Stimulated activated CD4-positive, alpha-beta T cell treated with anti-CD3 and anti-CD28 coated beads, Interleukin-1b, Interleukin-23, amount 100 ng/mL, for 4 hours (primary cell): ENCODE measurements at regions not wholly inside any gene's neighbourhood (a gene's known extent, or its start where the extent isn't known, plus 50 kb on each side); places are given as distances from the start of the nearest gene placed in this dataset.

Experiments
- DNase-seq, 2 donors: peaks; one replicate each; pipeline ENCODE4 v3.0.0-alpha.2; 2020; ENCODE audit warnings: low read depth in 2 of 2

DNA sequence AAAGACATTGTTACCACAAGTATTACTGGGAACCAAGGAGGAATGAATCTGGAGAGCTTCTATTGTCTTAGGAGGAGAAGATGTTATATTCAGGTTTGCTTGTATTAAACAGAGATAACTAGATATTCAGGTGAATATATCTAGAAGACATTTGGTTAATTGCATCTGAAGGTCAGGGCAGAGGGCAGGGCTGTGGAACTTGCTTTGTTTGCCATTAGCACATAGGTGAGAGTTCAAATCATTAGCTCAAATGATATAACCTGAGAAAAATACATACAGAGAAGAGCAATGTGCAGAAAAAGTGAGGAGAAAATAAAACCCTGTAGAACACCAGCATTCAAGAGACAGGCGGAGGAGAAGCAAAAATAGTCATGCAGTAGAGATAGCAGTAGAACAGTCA, 116.8 kb downstream of the DNAJB9 start:
- no peak for DNase-seq

DNA sequence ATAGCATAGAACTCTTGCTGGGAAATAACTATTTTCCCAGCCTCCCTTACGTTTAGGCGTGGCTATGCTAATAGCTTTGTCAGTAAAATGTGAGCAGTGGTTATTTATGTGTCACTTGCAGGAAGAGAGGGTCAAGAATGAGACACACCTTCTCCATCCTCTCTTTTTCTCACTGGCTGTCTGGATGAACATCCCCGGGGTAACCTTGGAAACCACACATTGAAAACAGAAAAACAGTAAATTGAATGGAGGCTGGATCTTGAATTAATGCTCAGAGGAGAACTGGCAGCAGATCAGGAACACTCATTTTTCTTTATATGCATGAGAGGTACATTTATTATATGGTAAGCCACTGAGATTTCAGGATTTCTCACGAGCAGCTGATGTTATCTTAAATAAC, 127.6 kb downstream of the DNAJB9 start:
- no peak for DNase-seq

DNA sequence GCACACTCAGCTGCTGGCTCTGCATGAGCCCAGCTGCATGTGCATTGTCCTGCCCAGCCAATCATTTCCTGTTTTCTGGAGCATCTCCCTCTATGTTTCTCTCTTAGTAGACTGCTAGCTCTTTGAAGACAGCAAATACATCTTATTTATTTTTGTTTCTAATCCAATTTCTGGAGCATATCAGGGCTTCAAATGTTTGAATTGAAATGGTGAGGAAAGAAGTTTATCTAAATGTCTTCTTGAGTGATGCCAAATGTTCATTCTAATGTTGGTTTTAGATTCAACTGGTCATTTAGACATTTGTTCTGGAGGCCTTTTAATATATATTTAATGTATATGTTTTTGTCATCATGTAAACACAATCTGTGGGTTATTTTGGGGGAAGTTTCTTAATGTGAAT, 141.9 kb downstream of the DNAJB9 start:
- DNase-seq: no peak

DNA sequence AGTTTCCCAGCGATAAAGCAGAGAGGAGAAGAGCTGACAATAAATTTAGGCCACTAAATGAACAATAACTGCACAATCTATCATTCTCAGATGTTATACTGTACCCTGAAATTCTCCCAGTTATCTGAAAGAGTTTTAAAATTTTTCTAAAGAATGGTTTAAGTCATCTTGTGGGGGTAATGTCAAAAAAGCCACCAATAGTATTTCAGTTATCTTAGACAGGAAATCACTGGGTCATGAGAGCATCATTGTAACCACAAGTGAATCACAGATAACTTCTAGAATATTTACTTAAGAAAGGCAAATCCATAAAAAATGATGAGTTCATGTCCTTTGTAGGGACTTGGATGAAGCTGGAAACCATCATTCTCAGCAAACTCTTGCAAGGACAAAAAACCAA, 147.1 kb downstream of the DNAJB9 start:
- DNase-seq: no peak

DNA sequence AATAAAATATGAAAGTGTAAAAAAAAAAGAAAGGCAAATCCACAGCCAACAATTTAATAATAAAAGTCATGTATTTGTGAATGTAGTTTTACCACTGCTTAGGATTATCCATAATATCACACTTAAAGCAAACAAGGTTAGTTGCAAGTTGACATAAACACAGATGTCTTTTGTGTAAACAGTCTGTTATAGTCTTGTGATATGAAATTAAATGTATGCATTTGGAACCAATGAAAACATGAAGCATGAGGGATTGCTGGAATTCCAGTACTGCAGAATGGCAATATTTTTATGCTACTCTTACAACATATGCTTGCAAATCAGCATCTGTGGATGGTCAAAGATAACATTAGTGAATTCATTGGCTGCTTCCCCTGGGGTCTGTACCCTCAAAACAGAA, 148.1 kb downstream of the DNAJB9 start:
- DNase-seq: no peak

DNA sequence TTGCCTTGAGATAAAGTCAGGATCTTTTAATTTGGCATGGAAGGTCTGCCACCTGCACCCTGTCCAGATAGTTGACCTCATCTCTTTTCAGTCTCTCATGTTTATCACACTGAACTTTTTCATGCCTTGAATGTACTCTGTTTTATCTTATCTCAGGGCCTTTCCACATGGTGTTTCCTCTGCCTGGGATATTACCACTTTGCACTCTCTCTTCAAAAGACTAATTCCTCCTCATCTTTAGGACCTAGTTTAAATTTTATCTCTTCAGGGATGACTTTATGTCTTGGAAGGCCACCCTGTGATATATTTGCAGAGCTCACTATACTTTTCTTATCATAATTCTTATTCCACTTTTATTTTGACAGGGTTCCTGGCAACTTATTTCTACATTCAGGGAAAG, 150.0 kb downstream of the DNAJB9 start:
- no peak for DNase-seq

DNA sequence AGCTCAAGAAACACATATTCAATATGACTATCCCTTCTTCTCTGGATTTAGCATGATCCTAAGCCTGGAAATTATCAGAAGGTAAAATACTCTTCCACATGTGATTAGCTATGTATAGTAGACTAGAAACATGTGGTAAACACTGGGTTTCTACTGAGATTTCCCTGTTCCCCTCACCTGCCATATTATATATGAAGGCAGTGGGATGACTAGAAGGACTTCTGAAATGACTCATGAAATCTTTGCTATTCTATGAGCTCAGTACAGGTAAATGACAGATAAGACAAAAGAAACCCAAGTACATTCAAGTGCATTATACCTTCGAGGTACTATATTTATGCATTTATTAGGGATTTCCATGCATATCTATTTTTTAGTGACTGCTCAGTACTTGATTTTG, 152.9 kb downstream of the DNAJB9 start:
- DNase-seq: no peak

DNA sequence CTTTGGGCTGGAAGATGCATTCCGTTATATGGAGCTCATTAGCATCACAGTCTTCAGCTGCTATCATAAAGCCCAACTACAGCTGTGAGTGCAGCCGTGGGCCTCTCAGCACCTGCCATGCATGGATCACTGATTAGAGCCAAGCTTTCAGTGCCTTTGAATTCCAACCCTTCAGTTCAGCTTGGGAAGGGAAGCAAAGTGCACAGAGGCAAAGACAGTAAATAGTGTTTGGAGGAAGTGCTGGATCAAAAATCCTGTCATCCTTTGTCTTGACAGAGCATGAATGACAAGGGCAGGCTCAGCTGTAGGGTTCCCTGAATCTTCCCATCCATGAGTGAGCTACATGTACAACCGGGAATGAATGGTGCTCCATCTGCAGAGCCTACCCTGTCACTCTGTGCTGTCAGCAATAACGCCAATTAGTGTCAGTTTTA, 153.7 kb downstream of the DNAJB9 start:
- no peak for DNase-seq

DNA sequence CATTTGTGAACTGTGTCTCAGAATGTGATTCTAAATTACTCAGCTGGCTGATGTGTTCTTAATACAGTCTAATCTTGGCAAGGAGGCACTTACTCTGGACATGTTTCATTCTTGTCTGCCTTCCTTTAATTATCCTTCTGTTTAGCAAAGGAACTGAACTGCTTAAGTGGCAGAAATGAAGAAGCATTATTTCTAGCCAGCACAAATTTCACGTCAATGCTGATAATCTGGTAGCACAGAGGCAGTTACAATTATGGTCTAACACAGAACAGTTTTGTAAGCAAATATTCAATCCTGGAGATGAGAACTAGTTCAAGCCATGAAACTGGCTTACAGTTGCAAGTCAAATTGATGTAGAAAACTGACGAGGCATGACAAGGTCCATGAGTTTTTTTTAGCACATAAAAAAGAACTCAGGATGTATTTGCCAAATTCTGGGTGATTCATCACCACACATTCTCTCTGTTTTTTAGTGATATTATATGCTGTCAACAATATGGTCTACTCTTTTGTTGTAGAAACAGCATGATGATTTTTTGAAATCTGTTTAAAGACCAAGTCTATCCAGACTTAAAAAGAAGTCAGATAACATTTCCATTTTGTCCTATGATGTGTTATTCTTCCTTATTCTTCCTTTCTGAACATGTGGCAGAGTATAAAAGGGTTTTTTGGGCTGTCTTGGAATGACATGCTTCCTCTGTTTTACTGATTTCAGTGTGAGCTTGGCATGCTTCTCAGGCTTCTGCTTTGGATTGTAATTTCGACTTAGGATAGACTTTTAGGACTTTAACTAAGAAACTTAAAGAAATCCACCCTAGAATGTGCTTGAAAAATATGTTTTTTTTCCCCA, 154.8 kb downstream of the DNAJB9 start:
- no peak for DNase-seq

DNA sequence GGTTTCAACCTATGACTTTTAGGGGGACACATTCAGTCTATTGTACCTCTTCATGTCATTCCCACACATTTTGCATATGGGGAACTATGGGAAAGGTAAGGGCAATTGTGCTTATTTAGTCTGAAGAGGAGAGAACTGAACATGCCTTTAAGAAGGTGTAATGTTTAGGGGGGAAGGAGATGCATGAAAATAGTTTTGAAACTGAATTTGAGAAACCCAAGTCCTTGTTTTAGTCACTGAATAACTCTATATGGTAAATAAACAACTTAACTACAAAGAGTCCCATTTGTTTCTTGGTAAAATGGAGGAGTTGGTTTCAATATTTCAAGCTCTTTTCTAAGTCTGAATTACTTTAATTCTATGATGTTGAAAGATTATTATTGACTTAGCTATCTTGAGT, 166.1 kb downstream of the DNAJB9 start:
- no peak for DNase-seq

DNA sequence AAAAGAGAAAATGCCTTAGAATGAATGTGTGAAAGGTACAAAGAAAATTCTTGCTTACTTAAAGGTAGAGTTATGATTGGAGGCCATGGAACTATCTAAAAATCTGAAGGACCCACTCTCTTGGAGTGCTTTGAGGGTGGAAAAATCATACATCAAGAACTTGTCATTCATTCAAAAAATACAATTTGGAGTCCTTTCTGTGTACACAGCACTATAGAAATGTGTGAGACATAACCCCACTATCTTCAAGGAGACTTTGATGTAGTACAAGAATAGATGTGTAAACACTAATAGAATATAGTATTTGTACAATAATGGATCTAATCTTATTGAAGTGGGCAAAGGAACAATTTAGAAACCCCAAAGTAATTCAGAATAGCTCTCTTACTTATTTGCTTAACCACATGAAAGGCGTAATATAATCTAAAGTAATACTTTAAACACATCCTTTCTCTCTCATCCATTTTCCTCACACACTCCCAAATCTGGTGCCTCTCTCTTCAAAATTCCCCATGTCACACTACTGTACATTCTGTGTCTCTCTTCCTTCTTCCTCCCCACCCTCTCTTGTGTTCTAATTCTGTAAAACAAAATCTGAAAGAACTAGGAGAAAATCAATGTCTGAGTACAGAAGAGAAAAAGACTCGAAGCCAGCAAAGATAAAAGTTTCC, 166.7 kb downstream of the DNAJB9 start:
- DNase-seq: no peak

DNA sequence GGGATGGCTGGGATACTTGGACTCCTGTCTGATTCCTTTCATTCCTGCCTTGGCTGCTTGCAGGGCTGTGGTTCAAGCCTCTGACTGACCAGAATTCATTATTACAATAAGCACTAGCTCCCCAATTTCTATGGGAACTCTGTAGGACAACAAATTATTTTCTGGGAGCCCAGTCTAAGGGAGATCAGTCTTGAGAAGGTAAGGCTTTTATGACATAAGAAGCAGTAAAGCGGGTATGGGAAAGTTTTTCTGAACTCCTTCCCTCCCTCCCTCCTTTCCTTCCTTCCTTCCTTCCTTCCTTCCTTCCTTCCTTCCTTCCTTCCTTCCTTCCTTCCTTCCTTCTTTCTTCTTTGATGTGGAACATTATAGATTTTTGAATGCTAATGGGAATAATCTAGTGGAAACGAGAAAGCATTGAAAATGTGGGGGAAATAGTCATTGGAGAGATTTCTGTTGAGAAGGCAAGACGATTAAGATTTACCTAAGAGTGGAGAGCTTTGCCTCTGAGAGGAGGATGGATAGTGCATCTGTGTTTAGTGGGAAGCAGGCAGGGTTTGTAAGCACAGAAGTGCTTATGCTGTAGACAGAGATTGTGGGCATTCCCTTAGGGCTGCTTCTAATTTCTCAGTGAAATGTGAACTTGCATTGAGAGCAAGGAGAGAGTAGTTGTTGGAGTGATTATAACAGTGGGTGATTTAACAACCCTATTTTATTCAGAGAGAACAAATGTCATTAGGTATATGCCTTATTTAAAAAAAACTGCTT, 201.5 kb downstream of the DNAJB9 start:
- no peak for DNase-seq

DNA sequence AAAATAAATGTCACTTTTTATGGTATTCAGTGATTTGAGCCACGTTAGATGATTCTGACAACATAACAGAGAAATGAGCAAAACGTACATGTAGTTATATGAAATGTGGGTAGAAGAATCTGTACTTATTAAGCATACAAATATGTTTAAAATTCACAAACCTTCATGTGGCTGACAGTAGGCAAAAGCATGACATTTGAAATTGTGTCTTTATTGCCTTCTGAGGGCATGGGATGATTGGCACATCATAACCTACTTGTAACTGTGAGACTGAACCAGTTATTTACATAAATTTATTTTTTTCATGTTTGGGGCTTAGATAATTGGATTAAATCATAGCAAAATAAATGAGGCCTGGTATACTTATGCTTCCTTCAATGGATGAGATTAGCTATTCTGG, 202.2 kb downstream of the DNAJB9 start:
- DNase-seq: no peak

DNA sequence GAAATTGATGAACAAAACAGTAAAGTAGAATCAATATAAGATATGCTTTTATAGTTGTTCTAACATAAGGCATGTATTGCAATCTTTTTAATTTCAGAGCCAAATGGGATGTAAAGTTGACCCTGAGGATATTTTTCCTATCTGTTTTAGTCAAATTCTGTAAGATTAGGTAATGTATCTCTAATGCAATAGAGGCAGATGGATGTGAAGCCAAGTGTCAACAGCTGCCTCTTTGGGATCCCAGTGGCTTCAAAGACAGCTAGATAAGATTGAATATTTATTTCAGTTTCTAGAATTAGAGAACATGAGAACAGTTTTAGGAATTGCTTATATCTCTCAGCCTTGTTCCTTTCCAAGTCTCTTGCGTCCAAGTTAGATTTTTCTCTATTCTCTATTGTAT, 208.3 kb downstream of the DNAJB9 start:
- DNase-seq: no peak

DNA sequence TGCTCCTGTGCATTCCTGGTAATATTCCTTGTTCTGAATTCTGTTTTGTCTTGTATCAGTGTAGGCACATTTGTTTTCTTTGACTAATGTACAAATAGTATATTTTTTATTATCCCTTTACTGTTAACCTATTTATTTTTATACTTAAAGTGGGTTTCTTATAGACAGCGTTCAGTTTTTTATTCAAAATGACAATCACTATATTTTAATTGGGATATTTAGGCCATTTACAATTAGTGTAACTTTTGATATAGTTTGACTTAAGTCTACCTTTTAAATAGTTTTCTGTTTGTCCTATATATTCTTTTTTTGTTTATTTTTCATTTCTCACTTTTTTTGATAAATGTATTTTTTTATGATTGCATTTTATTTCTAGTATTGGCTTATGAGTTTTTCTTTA, 219.8 kb downstream of the DNAJB9 start:
- DNase-seq: no peak

DNA sequence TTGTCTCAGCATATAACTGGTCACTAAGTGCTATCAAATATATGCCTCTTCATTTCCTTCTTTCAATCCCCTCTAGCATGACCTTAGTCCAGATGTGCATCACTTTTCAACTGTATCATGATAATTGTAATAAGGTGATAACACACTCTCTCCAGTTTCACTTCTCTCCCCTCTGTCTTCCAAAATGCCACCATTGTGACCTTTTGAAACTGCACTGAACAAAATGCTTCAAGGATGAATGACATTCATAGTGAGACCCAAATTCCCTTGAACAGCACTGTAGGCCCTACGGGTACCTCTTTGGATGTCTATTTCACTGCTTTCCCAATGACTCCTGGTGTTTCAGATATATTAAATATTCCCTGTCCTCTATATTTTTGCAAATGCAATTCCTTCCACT, 224.8 kb downstream of the DNAJB9 start:
- no peak for DNase-seq

DNA sequence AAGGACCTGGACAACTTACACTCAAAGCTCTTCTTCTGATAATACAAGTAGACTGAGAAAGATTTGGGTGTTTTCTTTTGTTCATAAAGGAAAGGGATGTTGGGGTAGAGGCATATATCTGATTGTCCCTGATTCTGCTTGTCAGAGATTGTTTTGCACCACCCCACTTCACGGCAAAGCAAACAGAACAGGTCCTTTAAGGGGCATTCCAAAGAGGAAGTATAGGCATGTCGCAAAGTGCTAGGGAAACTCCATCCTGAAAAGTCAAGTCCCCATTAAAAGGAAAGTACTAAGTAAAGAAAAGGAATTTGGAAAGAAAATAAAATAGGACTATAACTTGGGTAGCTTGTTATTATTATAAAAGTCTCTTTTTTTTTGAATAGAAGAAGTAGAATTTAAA, 233.0 kb downstream of the DNAJB9 start:
- no peak for DNase-seq

DNA sequence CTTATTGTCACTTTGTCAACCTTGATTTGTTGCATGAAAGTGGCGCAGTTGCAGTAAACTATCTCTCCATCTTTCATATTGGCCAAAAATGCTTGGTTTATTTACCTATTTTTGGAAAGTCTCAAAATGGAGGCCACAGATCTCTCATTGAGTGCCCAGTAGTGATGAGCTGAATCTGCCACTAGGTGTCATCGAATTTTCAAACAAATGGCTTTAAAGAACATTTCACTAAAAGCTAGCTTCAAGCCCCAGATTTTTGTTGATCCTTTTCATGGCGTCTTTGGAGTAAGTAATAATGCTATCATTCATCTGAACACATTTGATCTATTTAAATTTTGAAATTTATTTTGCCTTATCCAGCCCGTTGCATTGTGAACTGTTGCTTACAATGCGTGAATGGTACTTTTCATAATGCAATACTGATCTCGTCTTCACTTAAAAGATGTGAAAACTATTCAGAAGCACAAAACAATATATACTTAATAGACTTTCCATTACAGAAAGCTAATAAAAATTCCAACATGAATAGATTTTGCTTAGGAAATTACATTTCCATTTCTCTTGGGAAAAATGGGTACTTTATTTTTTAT, 236.2 kb downstream of the DNAJB9 start:
- DNase-seq: no peak

DNA sequence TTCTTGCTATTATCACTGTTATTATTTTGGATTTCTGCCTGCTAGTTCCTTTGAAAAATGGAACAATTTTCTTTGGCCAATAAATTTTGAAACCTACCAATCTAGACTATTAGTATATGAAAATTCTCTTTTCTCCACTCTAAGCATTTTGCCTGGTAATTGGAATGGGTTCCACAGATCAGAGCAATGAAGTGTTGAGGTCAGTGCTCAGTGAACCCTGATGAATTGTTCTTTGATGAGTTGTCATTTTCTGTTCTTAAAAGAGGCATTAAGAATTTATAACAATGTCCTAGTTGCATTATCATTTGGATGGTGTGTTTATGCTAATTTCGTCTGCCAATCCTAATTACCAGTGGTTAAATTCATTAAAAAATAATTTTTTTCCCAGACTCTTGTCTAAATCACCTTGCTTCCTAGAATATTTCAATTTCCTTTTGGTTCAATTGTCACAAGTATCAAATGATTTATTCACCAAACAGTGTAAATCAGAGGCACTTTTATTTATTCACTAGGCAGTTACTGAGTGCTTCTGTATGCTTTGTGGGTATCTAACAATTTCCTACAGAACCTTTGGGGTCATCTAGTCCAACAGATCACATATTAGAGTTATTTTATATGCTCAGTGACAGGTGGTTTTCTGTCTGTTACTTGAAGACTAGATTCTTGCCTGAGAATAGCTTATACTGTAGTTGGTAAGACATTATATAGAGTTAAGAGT, 239.0 kb downstream of the DNAJB9 start:
- no peak for DNase-seq

DNA sequence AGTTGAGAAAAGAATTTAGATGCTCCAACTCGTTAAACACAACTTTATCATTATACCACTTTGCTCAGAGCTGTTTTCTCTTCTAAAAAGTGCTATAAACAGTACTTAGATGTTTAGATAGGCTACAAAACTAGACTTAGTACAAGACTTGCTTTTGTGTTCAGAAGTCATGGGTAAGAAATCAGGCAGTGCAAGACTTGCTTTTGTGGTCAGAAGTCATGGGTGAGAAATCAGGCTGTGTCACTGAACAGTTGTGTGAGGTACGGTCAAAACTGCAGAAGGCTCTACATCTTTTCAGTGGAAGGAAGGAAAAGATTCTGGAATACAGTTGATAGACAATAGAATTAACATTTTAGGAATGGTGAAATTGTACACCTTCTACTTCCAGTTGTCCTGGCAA, 239.7 kb downstream of the DNAJB9 start:
- no peak for DNase-seq

DNA sequence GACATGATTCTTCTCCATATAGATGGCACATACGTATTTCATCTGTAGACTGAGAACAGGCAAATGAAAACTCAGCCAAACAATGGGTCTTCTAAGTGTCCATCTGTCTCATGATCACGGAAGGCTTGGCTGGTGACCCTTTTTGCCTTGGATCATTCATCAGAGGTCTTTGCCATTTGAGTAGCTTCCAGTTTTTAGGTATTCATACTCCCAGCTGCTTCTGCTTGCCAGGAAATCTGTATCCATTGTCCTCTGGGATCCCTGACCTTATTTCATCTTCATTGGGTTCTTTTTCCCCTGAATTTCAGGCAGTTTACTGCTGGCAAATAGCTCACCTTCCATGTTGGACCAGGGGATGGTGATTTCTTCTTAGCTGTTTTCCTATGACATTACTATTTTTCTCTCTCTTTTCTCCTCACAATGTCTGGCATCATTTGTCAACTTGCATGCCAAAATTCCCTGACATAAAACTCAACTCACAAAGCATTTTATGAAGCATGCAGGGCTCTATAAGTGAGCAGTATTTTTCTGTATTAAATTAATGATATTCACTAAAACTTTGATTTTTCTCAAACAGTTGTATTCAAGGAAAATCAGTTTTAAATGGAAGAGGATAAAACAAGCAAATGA, 241.2 kb downstream of the DNAJB9 start:
- DNase-seq: no peak
